Testis (tissue), 2 donors: ENCODE measurements at regions not wholly inside any gene's neighbourhood (a gene's known extent, or its start where the extent isn't known, plus 50 kb on each side); places are given as distances from the start of the nearest gene placed in this dataset.

ENCODE experiments used
- CTCF ChIP-seq, 3 experiments: fragments of 450-650 bp in 2 of 3; fragments of 200-600 bp in 1 of 3; sonication (generic) in 1 of 3; IDR thresholded peaks; one replicate each; pipeline ENCODE4 v1.5.1; 2016 to 2019; ENCODE audit warnings: antibody characterized with exemption in 3 of 3, mild to moderate bottlenecking in 2 of 3, moderate library complexity in 1 of 3
- POLR2A ChIP-seq: fragments of 450-650 bp; IDR thresholded peaks from one replicate; pipeline ENCODE4 v1.6.1; 2017; ENCODE audit warnings: antibody characterized with exemption, mild to moderate bottlenecking, moderate library complexity

- TF ChIP-seq CTCF (IDR thresholded peaks at IDR 0.05) = no peak
- TF ChIP-seq POLR2A = no peak
Observed at GRCh38 chr3:110901536-110901935, 170.1 kb upstream of the NECTIN3 start.
